NCI-H345 (cell line): ENCODE measurements at regions not wholly inside any gene's neighbourhood (a gene's known extent, or its start where the extent isn't known, plus 50 kb on each side); places are given as distances from the start of the nearest gene placed in this dataset.
A peak's percentile ranks its signal among the peaks of the same experiment; 100 is the strongest.

Experiments used
- DNase-seq: peaks from one replicate; lab custom pipeline; 2025; lab: John Stamatoyannopoulos, UW

GRCh38 chr14:98167705-98168104 is 1104.3 kb downstream of the BCL11B start:
- DNase-seq, result no peak

- no peak for DNase-seq
Observed at GRCh38 chr14:98168211-98168985, 1103.6 kb downstream of the BCL11B start.

- no peak for DNase-seq
Observed at GRCh38 chr14:98169170-98169587, 1102.8 kb downstream of the BCL11B start.

DNA sequence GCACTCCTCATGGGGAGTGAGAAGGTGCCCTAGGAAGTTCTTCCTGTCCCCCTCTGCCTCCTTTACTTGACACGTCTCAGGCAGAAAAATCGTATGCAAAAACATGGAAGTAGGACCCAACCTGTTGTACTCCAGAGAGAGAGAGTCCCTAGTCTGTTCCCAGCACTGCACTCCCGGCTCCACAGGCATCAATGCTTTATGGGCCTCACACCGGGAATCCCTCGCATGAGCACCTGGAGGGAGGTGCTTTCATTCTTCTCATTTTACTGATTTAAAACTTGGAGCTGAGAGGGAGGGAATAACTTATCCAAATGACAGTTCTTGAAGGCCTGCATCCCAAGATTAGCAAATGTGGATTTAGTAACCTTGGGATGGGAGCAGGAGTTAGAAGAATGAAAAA is 1101.4 kb downstream of the BCL11B start:
- DNase-seq, result peak; percentile 19

- no peak for DNase-seq
Observed at GRCh38 chr14:98171654-98172053, 1100.3 kb downstream of the BCL11B start.

GRCh38 chr14:98172243-98172778 is 1099.7 kb downstream of the BCL11B start:
- DNase-seq, result no peak

DNA sequence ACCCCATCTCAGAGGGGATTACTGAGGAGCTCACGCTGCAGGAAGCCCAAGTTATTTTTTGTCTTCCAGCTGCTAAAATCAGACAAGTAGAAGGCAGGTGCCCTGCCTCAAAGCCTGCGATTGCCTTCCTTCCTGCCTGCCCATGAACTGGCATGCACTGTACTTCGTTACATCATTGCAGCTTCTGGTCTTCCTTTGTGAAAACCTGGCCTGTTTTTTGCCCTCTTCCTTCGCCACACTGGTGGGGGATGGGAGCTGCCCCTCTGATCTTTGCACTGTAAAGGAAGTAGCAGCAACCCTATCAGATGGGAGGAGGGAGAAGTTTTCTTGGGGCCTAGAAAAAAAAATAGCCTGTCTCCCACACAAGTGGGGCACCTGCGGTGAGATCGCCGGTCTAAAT is 1098.7 kb downstream of the BCL11B start:
- DNase-seq, result no peak

DNA sequence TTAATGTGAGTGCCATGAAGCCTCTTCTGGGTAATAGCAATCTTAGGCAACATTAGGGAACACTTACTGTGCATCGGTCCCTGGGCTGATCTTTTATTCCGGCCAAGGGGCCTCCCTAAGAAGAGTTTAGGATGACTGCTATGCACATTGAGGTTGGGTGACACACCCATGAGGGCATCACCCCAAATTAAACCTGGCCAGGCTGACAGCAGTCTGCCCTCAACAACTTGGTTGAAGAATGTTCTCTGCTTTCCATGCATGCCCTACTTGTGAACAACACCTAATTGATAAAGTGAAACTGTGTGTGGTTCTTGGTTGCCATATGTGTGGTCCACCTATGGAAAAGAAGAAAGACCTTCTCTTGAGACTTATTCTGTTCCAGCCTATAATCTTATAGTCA is 1098.0 kb downstream of the BCL11B start:
- DNase-seq, result no peak

- DNase-seq, result no peak
Observed at GRCh38 chr14:98175436-98175835, 1096.6 kb downstream of the BCL11B start.

DNA sequence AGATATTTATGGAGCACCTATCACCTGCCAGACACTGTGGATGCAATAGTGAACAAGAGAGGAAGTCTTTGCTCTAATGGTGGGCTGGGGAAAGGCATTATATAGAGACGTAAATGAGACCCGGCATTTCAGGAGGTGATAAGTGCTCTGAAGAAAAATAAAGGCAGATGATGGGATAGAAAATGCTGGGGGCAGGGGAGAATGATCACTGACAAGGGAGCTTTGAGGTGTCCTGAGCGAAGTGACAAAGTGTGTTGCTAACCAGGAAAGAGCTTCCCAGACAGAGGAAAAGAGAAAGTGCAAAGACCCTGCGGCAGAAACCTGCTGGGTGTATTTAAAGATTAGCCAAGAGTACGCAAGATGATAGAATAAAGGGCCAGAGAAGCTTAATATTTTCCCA is 1096.1 kb downstream of the BCL11B start:
- no peak for DNase-seq

GRCh38 chr14:98176892-98177291 is 1095.1 kb downstream of the BCL11B start:
- no peak for DNase-seq

DNA sequence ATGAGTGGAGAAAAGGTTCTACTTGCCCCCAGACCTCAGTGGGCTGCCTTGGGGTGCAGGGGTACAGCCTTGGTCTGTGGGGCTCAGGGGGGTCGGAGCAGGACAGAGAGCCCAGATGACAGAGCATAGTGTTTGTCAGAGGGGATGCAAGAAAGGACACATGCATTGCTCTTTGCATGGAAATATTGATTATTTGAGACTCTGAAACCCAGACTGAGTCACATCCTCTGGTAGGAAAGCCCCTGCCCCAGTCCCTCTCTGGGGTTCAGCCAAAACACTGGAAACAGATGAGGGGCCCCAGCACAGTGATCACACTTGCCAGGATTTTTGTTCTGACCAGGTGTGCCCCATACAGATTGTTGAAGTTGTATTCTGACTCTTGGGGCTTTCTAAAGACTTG is 1094.4 kb downstream of the BCL11B start:
- DNase-seq, result no peak

DNA sequence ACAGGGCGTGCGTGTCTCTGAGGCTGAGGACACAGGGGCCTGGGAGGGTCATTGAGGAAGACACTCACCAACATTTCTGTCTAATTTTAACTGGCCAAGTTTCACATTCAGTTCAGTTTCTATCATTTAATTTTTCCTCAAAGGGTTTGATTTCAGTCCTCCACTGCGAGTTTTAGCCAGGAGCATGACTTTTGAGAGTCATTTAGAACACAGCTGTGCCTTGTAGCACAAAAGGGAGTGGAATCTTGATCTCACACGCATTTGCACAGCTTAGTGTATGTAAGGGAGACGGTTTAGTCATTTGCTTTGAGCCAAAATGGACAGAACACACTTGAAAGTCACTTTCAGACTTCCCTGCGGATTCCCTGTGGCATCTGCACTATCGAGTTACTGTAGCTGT is 1090.8 kb downstream of the BCL11B start:
- no peak for DNase-seq

DNA sequence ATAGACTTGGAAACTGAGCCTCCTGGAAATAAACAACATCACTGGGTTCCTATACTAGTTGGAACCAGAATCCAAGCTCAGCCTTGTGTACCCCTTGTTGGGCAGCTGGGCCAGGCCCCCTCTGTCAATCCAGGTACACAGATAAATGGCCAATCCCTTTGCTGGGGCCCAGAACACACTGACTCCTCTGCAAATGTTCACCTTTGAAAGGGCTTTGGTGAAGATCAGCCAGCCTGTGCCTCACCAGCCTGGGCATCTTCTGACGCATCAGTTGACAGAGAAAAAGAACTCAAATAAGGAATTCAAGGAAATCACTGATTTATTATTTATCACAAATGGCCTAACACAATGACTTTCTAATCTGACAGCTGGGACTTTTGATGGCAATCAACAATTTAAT is 1090.2 kb downstream of the BCL11B start:
- DNase-seq, result no peak

DNA sequence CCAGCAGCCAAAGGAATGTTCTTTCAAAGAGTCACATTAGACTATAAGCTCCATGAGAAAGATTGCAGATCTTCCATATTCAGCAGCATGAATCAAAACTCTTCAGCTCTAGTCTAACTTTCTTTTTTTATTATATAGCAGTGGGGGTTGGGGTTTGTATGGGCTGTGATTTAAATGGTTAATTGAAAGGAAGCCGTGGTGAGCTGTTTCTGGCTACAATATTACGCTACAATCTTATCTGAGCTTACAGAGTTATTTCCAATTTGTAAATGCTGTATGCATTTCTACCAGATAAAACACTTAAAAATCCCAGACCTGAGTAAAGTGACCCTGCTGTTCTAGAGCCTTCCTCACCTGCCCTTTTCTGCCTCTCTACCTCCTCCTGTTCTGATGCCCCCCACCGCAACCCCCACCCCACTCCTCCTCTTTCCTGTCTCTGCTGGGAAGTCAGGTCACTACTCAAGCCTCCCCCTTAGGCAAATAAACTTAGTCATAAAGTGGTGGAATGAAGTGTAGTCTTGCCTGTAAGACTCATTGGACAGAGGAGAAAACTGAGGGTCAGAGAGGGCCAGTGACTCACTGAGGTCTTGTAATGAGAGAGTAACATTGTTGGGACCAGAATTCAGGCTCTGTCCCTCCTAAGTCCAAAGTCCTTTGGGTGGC is 1089.5 kb downstream of the BCL11B start:
- no peak for DNase-seq

- DNase-seq, result no peak
Observed at GRCh38 chr14:98183556-98183955, 1088.4 kb downstream of the BCL11B start.

- no peak for DNase-seq
Observed at GRCh38 chr14:98184457-98184856, 1087.5 kb downstream of the BCL11B start.

DNA sequence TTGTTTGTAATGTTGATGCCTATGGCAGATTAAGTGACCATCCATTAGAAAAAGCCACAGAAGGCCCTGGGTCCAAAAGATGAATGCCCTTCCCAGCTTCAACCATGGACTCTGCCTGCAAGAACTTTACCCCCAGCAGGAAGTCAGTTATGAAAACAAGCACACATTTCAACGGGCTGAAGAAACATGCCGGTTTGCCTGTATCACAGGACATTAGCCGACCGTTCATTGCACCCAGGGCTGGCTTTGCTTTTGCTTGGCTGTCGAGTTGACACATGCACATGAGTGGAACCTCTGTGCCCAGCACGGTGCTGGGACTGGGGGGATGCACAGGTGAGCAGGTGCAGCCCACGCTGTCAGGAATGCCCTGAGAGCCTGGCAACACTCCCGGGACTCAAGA is 1087.0 kb downstream of the BCL11B start:
- DNase-seq, result no peak

GRCh38 chr14:98186140-98186539 is 1085.9 kb downstream of the BCL11B start:
- no peak for DNase-seq

GRCh38 chr14:98187281-98187680 is 1084.7 kb downstream of the BCL11B start:
- no peak for DNase-seq

DNA sequence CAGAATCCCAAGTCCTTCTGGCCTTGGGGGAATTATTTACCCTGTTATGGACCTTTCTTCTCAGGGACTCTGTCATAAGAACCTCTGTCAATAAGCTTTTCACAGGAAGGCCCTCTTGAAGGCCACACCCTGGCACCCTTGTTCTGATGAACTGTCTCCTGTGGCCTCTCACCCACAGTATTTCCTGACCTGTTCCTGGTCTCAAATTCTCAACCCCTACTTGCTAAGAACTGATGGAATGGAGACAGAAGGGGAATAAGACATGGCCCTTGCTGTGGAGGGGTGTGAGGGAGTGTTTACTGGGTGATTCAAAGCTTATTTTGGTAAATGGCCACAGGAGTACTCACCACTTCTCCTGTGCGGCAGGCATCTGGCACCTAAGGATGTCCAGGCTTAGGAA is 1082.9 kb downstream of the BCL11B start:
- peak; percentile 52 for DNase-seq

DNA sequence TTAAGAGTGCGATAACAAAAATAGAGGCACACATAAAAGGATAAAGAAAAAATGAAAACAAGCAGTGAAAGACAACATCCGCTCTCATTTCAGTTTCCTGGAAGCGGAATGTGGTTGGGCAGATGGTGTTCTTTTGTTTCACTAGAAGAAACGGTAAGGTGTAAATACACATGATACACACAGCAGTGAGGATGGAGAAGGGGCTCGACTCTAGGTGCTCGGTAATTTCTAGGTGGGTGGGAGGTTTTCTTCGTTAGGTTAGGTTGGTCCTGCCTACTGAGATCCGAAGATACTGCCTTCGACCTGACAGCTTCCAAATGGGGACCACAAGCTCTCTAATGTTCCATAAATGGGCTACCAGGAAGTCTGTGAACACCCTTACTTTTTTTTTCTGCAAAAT is 1082.5 kb downstream of the BCL11B start:
- no peak for DNase-seq

DNA sequence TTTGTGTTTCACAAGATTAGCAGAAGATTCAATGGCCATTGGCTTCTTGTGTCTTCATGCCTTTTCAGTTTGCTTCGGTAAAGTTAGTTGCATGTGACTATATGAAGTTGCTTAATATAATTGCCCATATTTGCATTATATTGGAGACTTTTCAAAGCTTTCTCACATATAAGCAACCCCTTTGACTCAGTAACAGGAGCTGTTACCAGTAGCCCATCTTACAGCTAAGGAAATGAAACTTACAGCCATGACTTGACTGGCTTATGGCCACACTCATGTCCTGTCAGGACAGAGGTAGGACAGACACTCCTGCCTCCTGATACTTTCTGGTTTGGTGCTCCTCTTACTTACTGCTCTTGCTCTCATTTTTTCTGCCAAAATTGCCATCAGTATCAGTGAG is 1082.1 kb downstream of the BCL11B start:
- no peak for DNase-seq

GRCh38 chr14:98192946-98193345 is 1079.1 kb downstream of the BCL11B start:
- DNase-seq, result no peak
